NCI-H2196 (cell line): ENCODE measurements at regions not wholly inside any gene's neighbourhood (a gene's known extent, or its start where the extent isn't known, plus 50 kb on each side); places are given as distances from the start of the nearest gene placed in this dataset.

Experiments
- DNase-seq: peaks from one replicate; lab custom pipeline; 2025; ENCODE audit not compliant: unreplicated experiment; lab: John Stamatoyannopoulos, UW

DNA sequence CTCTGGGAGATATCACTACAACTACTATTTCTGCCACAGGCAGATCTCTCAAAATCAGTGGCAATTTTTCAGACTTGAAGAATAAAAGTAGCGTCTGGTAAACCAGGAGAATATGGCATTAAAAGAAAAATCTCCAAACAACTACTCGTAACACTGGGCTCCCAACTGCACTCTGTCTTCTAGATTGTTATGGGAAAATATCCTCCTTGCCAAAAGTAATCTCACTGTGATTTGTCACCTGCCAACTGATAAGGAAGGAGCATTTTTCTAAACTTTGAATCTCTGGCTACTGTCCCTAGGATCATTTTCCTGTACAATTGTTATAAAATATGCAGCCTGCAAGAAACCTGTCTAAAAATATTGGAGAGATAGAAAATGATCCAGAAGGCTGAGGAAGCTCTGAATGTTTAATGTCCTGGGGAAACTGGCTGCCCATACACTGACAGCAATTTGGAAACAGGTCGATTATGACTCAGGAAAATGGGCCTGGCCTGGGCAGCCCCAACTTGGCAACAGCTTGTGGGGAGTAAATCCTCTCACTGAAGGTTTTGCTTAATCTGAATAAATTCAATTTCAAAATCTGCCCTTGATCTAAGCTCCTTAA is 90.5 kb upstream of the DBX1 start:
- DNase-seq: no peak

GRCh38 chr11:20249796-20250195 is 89.5 kb upstream of the DBX1 start:
- DNase-seq: no peak

DNA sequence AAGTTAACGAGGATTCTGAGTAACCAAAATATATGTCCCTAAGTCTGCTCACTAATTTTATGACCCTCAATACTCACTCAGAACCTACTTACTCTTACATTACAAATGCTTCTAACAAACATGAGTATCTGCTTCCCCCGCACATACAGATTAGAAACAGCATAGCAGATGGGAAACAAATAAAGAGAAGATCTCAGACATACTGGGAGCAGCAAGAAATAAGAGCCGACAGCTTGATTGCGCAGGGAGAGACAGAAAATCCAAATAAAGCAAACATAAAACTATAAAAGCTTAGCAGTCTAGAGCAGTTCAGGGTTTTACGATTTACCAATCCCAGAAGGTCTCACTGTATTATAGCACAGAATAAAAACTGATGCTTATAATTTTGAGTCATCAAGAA is 89.1 kb upstream of the DBX1 start:
- DNase-seq: no peak

- DNase-seq: no peak
Observed at GRCh38 chr11:20248871-20249270, 88.6 kb upstream of the DBX1 start.

DNA sequence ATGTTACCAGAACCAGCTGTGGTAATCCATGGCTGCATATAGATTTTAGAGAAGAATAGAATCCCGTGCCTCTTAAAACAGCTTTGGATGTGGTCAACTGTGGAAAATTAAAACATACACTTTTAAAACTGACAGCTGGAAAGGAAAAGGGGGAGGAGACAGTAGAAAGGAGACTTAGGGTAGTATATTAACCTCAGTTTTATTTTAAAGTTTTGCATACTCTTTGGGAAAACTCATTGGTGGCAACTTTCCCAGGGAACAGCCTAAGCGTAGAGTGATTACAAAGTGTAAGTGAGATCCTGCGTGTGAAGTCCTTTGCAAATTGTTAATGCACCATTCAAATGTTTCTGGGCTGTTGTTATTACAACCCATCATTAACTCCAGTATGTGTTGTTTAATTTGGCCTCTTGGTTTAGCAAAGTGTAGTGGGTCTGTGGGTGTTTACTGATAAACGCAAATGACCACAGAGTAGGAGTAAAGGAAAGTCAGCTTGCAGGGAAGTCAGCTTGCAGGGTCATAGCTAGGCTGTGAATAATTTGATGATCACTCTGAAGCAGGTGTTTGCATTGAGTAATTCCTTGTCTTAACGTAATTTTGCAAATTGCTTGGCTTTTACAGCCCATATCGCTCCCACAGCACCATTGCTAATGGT is 88.0 kb upstream of the DBX1 start:
- no peak for DNase-seq

- DNase-seq: no peak
Observed at GRCh38 chr11:20247591-20248007, 87.3 kb upstream of the DBX1 start.

- no peak for DNase-seq
Observed at GRCh38 chr11:20243974-20244373, 83.7 kb upstream of the DBX1 start.

DNA sequence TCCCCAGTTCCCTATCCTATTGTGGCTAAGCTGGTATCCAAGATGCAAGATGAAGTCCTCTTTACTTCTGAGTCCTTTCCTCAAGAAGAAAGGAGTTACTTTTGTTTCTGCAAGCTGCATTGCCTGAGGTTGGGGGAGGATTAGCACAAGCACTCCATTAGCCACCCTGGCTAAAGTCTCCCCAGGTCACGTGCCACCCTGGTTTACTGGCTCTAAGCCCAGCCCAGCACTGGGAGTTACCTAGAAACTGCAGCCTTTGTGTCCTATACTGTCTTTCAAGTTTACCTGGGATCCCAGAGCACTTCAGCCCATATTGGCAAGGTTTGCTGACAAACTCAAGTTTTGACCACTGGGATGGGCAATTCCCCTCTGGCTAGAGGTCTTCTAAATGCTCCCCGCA is 78.4 kb upstream of the DBX1 start:
- peak; percentile 77 for DNase-seq

DNA sequence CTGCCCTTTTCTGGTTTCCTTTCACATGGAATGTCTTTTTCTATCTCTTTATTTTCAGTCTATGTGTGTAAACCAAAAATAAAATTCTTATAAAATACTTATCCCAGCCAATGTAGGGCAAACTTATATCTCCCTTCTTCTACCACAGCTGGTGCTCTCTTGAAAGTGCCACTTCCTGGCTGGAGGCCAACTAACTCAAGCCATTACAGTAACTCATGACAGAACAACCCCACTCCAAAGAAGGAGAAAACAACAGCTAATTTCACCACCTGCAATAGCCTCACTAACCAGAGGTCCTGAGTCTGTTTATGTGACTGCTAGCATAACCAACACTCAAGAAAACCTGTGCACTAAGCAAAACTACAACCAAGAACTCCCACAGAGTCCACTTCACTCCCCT is 74.9 kb upstream of the DBX1 start:
- no peak for DNase-seq

- no peak for DNase-seq
Observed at GRCh38 chr11:20227631-20228030, 67.4 kb upstream of the DBX1 start.

- peak; percentile 11 for DNase-seq
Observed at GRCh38 chr11:20226933-20227332, 66.7 kb upstream of the DBX1 start.

DNA sequence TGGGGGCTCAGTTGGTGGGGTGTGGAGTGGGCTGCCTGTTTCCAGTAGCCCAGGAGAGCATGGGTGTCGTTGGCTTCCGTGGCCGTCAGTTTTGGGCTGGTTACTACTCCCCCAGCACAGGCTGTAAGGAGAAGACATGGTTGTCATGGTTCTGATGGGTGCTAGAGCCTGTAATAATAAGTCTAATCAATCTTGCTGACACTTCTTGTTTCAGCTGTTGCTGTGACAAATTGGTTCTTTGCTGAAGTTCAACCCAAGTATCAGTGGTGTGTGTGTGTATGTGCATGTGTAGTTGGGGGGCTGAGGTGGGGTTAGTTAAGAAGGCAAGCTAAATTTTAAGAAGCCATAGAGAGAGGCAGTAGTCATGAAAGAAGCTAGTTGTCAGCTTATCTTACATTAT is 61.3 kb upstream of the DBX1 start:
- no peak for DNase-seq

GRCh38 chr11:20213790-20214189 is 53.5 kb upstream of the DBX1 start:
- DNase-seq: no peak

- no peak for DNase-seq
Observed at GRCh38 chr11:20211691-20212090, 51.4 kb upstream of the DBX1 start.
